ENCODE measurements at regions not wholly inside any gene's neighbourhood (a gene's known extent, or its start where the extent isn't known, plus 50 kb on each side); places are given as distances from the start of the nearest gene placed in this dataset.

GRCh38 chr17:11047228-11047627 lies 193.8 kb upstream of the SHISA6 start:
- peaks cover 10% of the 10 kb centered on the region for H3K9me3 Mint-ChIP-seq (ENCODE audit: unreplicated experiment)
- no peak overlapping the region for H3K27ac Mint-ChIP-seq (ENCODE audit: unreplicated experiment)
- Histone ChIP-seq H3K9ac (ENCODE audit: low read length) (no peak overlapping the region), H3K79me2 (ENCODE audit: insufficient read depth, low read length) (no peaks in the 10 kb centered on the region), H3K27me3 (ENCODE audit: insufficient read depth, low read length) (no peaks in the 10 kb centered on the region), H3K4me1 (ENCODE audit: insufficient read depth, low read length) (no peaks in the 10 kb centered on the region), H3K36me3 (ENCODE audit: insufficient read depth, low read length) (no peaks in the 10 kb centered on the region), H3K9me3 (ENCODE audit: insufficient read depth, low read depth, low read length) (no peaks in the 10 kb centered on the region), H3K4me2 (ENCODE audit: low read length) (no peak overlapping the region), H3K27ac (ENCODE audit: low read depth, low read length) (no peak overlapping the region), H2AFZ (ENCODE audit: low read depth, low read length) (no peak overlapping the region), H4K20me1 (ENCODE audit: insufficient read depth, low read length) (no peaks in the 10 kb centered on the region), H3K4me3 (ENCODE audit: insufficient read depth, low read depth, low read length) (no peak overlapping the region)
- FAIRE-seq (no peak), DNase-seq (ENCODE audit: low read depth) (no peak)
- H3K36me3 Mint-ChIP-seq (ENCODE audit: low read depth, unreplicated experiment): no peaks in the 10 kb centered on the region
- H3K4me1 Mint-ChIP-seq (ENCODE audit: low read depth, unreplicated experiment): no peaks in the 10 kb centered on the region
- TF ChIP-seq EZH2 (IDR thresholded peaks at IDR 0.05; ENCODE audit: insufficient read depth, low read length): no peak
- TF ChIP-seq, protein P1, sequence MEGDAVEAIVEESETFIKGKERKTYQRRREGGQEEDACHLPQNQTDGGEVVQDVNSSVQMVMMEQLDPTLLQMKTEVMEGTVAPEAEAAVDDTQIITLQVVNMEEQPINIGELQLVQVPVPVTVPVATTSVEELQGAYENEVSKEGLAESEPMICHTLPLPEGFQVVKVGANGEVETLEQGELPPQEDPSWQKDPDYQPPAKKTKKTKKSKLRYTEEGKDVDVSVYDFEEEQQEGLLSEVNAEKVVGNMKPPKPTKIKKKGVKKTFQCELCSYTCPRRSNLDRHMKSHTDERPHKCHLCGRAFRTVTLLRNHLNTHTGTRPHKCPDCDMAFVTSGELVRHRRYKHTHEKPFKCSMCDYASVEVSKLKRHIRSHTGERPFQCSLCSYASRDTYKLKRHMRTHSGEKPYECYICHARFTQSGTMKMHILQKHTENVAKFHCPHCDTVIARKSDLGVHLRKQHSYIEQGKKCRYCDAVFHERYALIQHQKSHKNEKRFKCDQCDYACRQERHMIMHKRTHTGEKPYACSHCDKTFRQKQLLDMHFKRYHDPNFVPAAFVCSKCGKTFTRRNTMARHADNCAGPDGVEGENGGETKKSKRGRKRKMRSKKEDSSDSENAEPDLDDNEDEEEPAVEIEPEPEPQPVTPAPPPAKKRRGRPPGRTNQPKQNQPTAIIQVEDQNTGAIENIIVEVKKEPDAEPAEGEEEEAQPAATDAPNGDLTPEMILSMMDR (IDR thresholded peaks at IDR 0.05; ENCODE audit: insufficient read depth, low read depth, low read length): no peak
- no peak overlapping the region for H3K4me3 Mint-ChIP-seq (ENCODE audit: unreplicated experiment)
- H3K27me3 Mint-ChIP-seq (ENCODE audit: low read depth, unreplicated experiment): no peaks in the 10 kb centered on the region

DNA sequence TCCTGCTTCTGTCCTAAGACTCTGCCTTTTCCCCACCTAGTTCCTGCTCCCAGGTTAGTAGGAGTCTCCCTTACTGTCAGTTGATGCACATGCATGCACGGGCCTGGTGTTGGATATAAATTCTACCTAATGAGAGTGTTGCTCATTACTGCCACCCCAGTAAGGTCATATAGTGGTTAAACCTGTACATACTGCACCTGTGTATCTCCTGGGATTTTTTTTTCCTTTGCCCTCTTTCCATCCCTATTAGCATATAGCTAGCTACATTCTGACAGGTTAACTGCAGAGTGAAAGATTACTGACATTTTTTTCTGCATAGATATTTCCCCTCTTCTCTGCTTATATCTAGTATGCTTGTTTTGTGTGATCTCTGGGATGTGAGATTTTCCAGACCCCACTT lies 201.5 kb upstream of the PIRT start:
- H3K9me3 ChIP-seq (ENCODE audit: insufficient read depth, low read depth, low read length): peaks cover 4% of the 10 kb centered on the region

GRCh38 chr17:11035681-11036080 lies 197.8 kb upstream of the PIRT start:
- no peaks in the 10 kb centered on the region for H3K4me1 Mint-ChIP-seq (ENCODE audit: low read depth, unreplicated experiment)
- Histone ChIP-seq H3K4me2 (ENCODE audit: low read length) (no peak overlapping the region), H3K27ac (ENCODE audit: low read depth, low read length) (no peak overlapping the region), H2AFZ (ENCODE audit: low read depth, low read length) (no peak overlapping the region), H3K36me3 (ENCODE audit: insufficient read depth, low read length) (no peaks in the 10 kb centered on the region), H4K20me1 (ENCODE audit: insufficient read depth, low read length) (no peaks in the 10 kb centered on the region), H3K79me2 (ENCODE audit: insufficient read depth, low read length) (no peaks in the 10 kb centered on the region), H3K4me1 (ENCODE audit: insufficient read depth, low read length) (no peaks in the 10 kb centered on the region), H3K9me3 (ENCODE audit: insufficient read depth, low read depth, low read length) (no peaks in the 10 kb centered on the region), H3K27me3 (ENCODE audit: insufficient read depth, low read length) (no peaks in the 10 kb centered on the region), H3K4me3 (ENCODE audit: insufficient read depth, low read depth, low read length) (no peak overlapping the region), H3K9ac (ENCODE audit: low read length) (no peak overlapping the region)
- no peaks in the 10 kb centered on the region for H3K36me3 Mint-ChIP-seq (ENCODE audit: low read depth, unreplicated experiment)
- FAIRE-seq (no peak), DNase-seq (ENCODE audit: low read depth) (no peak)
- no peak overlapping the region for H3K4me3 Mint-ChIP-seq (ENCODE audit: unreplicated experiment)
- no peak for TF ChIP-seq EZH2 (IDR thresholded peaks at IDR 0.05; ENCODE audit: insufficient read depth, low read length)
- TF ChIP-seq, protein P1 (IDR thresholded peaks at IDR 0.05; ENCODE audit: insufficient read depth, low read depth, low read length): no peak
- H3K9me3 Mint-ChIP-seq (ENCODE audit: unreplicated experiment): peaks cover 11% of the 10 kb centered on the region
- H3K27ac Mint-ChIP-seq (ENCODE audit: unreplicated experiment): no peak overlapping the region
- H3K27me3 Mint-ChIP-seq (ENCODE audit: low read depth, unreplicated experiment): no peaks in the 10 kb centered on the region

More for the DNA sequence above, 201.5 kb upstream of the PIRT start:
- no peaks in the 10 kb centered on the region for H4K20me1 ChIP-seq (ENCODE audit: insufficient read depth, low read length)
- no peaks in the 10 kb centered on the region for H3K4me1 Mint-ChIP-seq (ENCODE audit: low read depth, unreplicated experiment)
- H3K27ac Mint-ChIP-seq (ENCODE audit: unreplicated experiment): no peak overlapping the region
- no peak overlapping the region for H3K4me3 ChIP-seq (ENCODE audit: insufficient read depth, low read depth, low read length)
- H3K4me3 Mint-ChIP-seq (ENCODE audit: unreplicated experiment): no peak overlapping the region
- H3K27ac ChIP-seq (ENCODE audit: low read depth, low read length): no peak overlapping the region
- H2AFZ ChIP-seq (ENCODE audit: low read depth, low read length): no peak overlapping the region
- H3K27me3 ChIP-seq (ENCODE audit: insufficient read depth, low read length): no peaks in the 10 kb centered on the region
- DNase-seq (ENCODE audit: low read depth) (no peak), FAIRE-seq (no peak)
- H3K79me2 ChIP-seq (ENCODE audit: insufficient read depth, low read length): no peaks in the 10 kb centered on the region
- H3K9ac ChIP-seq (ENCODE audit: low read length): no peak overlapping the region
- TF ChIP-seq EZH2 (IDR thresholded peaks at IDR 0.05; ENCODE audit: insufficient read depth, low read length): no peak
- TF ChIP-seq, protein P1 (IDR thresholded peaks at IDR 0.05; ENCODE audit: insufficient read depth, low read depth, low read length): no peak
- peaks cover 2% of the 10 kb centered on the region for H3K9me3 Mint-ChIP-seq (ENCODE audit: unreplicated experiment)
- H3K36me3 ChIP-seq (ENCODE audit: insufficient read depth, low read length): no peaks in the 10 kb centered on the region
- H3K36me3 Mint-ChIP-seq (ENCODE audit: low read depth, unreplicated experiment): no peaks in the 10 kb centered on the region
- H3K27me3 Mint-ChIP-seq (ENCODE audit: low read depth, unreplicated experiment): no peaks in the 10 kb centered on the region
- no peaks in the 10 kb centered on the region for H3K4me1 ChIP-seq (ENCODE audit: insufficient read depth, low read length)
- no peak overlapping the region for H3K4me2 ChIP-seq (ENCODE audit: low read length)
